Uterus (tissue), 2 donors: ENCODE measurements at regions not wholly inside any gene's neighbourhood (a gene's known extent, or its start where the extent isn't known, plus 50 kb on each side); places are given as distances from the start of the nearest gene placed in this dataset.

Experiments used
- CTCF ChIP-seq, 4 experiments: fragments of 200-600 bp in 2 of 4; fragments of 450-650 bp in 2 of 4; sonication (generic) in 2 of 4; IDR thresholded peaks; one replicate each; pipeline ENCODE4 v1.5.1; 2016 to 2019; ENCODE audit warnings: antibody characterized with exemption in 4 of 4, mild to moderate bottlenecking in 2 of 4, moderate library complexity in 1 of 4
- POLR2A ChIP-seq, 2 donors: fragments of 450-650 bp; IDR thresholded peaks; one replicate each; pipeline ENCODE4 v1.6.1; 2016; ENCODE audit warnings: antibody characterized with exemption in 2 of 2, mild to moderate bottlenecking in 1 of 2, moderate library complexity in 1 of 2

- TF ChIP-seq CTCF (IDR thresholded peaks at IDR 0.05) (no peak), POLR2A (IDR thresholded peaks at IDR 0.05) (no peak)
Observed at GRCh38 chr10:117747636-117748035, 205.1 kb downstream of the EMX2 start.
